Prostate gland (tissue), 2 donors: ENCODE measurements at regions not wholly inside any gene's neighbourhood (a gene's known extent, or its start where the extent isn't known, plus 50 kb on each side); places are given as distances from the start of the nearest gene placed in this dataset.
"Not testable (repeated sequence)": the region's sequence is repeated elsewhere in the genome, so short reads cannot be mapped to it uniquely, and the experiment has no call there.

Experiments
- DNase-seq: peaks from one replicate; pipeline ENCODE4 v3.0.0-alpha.2; 2019; ENCODE audit warnings: low spot score
- H3K27ac ChIP-seq, 2 donors: fragments of 200-600 bp; sonication (generic); 2 replicates each; pipeline ENCODE4 v1.5.1; 2017 to 2019
- H3K27me3 ChIP-seq: fragments of 200-600 bp; sonication (generic); replicated peaks from 2 replicates; pipeline ENCODE4 v1.5.1; 2019; ENCODE audit not compliant: insufficient read depth
- H3K36me3 ChIP-seq, 2 donors: fragments of 200-600 bp; sonication (generic); 1 replicate in 1 of 2; 2 replicates in 1 of 2; pipeline versions ENCODE4 v1.5.1 to v1.8.1; 2017 to 2019
- H3K4me1 ChIP-seq: fragments of 200-600 bp; sonication (generic); replicated peaks from 2 replicates; pipeline ENCODE4 v1.5.1; 2019
- H3K4me3 ChIP-seq, 2 donors: fragments of 200-600 bp; sonication (generic); 2 replicates each; pipeline ENCODE4 v1.5.1; 2017 to 2019
- H3K9me3 ChIP-seq: fragments of 200-600 bp; sonication (generic); 2 replicates; pipeline ENCODE4 v1.5.1; 2017
- POLR2A ChIP-seq: fragments of 450-650 bp; IDR thresholded peaks from one replicate; pipeline ENCODE4 v1.6.1; 2016; ENCODE audit warnings: antibody characterized with exemption, mild to moderate bottlenecking
- POLR2AphosphoS5 ChIP-seq: sonication (generic); formaldehyde crosslinking; IDR thresholded peaks from one replicate; pipeline ENCODE4 v1.6.1; 2017; ENCODE audit warnings: antibody characterized with exemption
- WGBS: methylation state at CpG from one replicate; pipeline ENCODE4 v1.1.5; 2018; 5-methylcytosine and 5-hydroxymethylcytosine counted together
- intact Hi-C: fragments of 100-400 bp; cut with DNase I; formaldehyde crosslinking; loops from one replicate; pipeline ENCODE4 v1.14.2; 2022
- TF ChIP-seq, protein P1 (sequence below), 4 experiments: fragments of 200-600 bp in 2 of 4; fragments of 450-650 bp in 2 of 4; sonication (generic) in 2 of 4; IDR thresholded peaks; 1 replicate in 3 of 4; 2 replicates in 1 of 4; pipeline ENCODE4 v1.5.1; 2016 to 2019; ENCODE audit warnings: antibody characterized with exemption in 4 of 4, mild to moderate bottlenecking in 2 of 4, moderate library complexity in 2 of 4

DNA sequence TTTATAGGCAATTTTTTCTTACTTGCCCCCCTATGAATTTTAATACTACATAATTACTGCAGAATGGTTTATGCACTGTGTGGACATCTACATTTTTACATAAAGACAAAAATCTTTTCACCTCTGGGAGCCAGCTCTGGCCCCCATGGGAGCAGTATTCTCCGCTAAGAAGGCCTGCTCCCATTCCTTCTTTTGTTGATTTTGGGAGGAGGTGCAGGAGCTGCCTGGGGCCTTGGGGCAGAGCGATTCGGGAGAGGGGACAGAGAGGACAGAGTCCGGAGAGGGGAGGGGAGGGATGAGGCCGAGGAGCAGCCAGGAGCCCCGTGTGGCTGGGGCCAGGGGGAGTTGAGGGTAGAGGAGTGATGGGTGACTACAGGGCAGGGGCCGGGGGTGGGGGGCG lies 452.0 kb downstream of the PREX1 start:
- intact Hi-C loops = loop anchor here (10.0 kb wide), 1 partner anchor 701 kb away; no protein-coding TSS in a partner anchor
- Histone ChIP-seq H3K36me3 (no peaks in the 10 kb centered on the region), H3K4me1 (no peaks in the 10 kb centered on the region), H3K4me3 (no peak overlapping the region), H3K27me3 (no peaks in the 10 kb centered on the region), H3K27ac (no peak overlapping the region), H3K9me3 (no peaks in the 10 kb centered on the region)
- no peak for TF ChIP-seq POLR2A
- TF ChIP-seq POLR2AphosphoS5 = no peak
- TF ChIP-seq, protein P1, sequence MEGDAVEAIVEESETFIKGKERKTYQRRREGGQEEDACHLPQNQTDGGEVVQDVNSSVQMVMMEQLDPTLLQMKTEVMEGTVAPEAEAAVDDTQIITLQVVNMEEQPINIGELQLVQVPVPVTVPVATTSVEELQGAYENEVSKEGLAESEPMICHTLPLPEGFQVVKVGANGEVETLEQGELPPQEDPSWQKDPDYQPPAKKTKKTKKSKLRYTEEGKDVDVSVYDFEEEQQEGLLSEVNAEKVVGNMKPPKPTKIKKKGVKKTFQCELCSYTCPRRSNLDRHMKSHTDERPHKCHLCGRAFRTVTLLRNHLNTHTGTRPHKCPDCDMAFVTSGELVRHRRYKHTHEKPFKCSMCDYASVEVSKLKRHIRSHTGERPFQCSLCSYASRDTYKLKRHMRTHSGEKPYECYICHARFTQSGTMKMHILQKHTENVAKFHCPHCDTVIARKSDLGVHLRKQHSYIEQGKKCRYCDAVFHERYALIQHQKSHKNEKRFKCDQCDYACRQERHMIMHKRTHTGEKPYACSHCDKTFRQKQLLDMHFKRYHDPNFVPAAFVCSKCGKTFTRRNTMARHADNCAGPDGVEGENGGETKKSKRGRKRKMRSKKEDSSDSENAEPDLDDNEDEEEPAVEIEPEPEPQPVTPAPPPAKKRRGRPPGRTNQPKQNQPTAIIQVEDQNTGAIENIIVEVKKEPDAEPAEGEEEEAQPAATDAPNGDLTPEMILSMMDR (IDR thresholded peaks at IDR 0.05) = no peak
- no peak for DNase-seq
- 72% methylated on average over 6 of the region's 8 CpGs for WGBS

DNA sequence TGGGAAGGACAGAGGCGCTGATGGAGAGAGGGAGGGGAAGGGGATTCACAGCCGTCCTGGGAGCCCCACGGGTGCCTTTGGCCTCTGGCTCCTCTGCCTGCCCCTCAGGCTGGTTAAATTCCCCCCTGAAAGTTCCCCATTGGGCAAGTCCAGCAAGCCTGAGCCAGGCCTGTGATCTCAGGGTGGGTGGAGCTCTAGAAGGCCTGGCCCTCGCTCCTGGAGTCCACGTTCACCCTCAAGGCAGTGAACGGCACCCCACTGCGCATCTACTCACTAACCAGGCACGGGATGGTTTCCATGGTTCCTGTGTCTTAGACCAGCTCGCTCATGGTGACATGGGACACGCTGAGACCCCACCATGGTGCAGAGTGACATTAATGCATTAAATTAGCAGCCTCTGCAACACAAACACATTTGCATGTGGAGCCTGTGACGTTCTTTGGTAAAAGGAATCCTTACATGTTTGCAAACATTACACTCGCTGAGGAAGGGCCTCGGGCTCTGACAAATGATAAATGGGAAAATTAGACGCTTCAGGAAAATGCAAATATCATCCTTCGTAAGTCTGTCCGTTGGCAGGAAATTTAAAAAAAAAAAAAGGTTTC lies 452.7 kb downstream of the PREX1 start:
- no peak for DNase-seq
- no peak overlapping the region for H3K27ac ChIP-seq
- 83% methylated on average over 16 of the region's 16 CpGs for WGBS
- H3K36me3 ChIP-seq = no peaks in the 10 kb centered on the region
- TF ChIP-seq POLR2A (no peak), POLR2AphosphoS5 (no peak)
- TF ChIP-seq, protein P1 (IDR thresholded peaks at IDR 0.05) = no peak
- H3K4me3 ChIP-seq = no peak overlapping the region
- no peaks in the 10 kb centered on the region for H3K4me1 ChIP-seq
- intact Hi-C loops = loop anchor here (10.0 kb wide), 1 partner anchor 700 kb away; no protein-coding TSS in a partner anchor
- H3K27me3 ChIP-seq = no peaks in the 10 kb centered on the region
- no peaks in the 10 kb centered on the region for H3K9me3 ChIP-seq

DNA sequence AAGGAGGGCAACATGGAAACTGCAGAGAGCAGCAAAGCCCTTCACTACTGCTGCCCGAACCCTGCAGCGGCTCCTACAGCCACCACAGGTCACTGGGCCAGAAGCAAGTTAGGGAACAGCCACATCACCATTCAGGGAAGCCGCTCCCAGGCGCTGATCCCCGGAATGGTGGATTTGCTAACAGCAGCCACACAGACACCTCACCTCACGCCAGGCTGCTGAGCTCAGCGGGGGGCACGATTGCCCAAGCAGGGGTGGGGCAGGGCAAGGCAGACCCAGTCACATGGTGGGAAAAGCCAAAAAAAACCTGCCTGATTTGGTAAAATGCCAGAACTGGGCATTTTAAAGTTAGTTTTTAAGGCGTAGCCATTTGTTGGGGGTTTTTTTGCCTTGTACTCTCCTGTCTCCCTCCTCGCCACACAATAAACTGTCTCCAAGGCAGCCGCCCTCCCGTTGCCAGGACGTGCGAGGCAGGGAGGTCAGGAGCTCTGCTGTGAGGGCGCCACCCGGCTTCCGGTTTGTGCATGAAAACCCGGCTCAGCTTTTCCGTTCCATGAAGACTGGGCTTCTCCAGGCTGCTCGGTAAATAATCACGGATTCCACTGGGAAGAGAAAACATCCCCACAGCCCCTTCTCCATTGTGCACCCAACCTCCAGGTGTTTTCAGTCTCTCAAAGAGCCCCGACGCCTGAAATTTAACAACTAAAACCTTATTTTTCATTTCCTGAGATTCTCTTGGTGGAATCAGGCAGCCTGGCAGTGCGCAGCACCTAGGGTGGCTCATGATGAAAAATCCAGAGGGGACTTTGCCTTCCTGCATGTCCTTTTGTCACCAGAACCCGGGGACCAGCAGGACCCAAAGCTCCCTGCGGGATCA lies 453.5 kb downstream of the PREX1 start:
- 45% methylated on average over 26 of the region's 26 CpGs for WGBS
- TF ChIP-seq, protein P1 (IDR thresholded peaks at IDR 0.05) = peak in 1 of 4 experiments; percentile 41
- not testable (repeated sequence) for H3K36me3 ChIP-seq, H3K27me3 ChIP-seq, H3K4me1 ChIP-seq, H3K27ac ChIP-seq, H3K9me3 ChIP-seq, H3K4me3 ChIP-seq
- peak; percentile 10 for DNase-seq
- intact Hi-C loops = loop anchor here (10.0 kb wide), 1 partner anchor 699 kb away; no protein-coding TSS in a partner anchor

DNA sequence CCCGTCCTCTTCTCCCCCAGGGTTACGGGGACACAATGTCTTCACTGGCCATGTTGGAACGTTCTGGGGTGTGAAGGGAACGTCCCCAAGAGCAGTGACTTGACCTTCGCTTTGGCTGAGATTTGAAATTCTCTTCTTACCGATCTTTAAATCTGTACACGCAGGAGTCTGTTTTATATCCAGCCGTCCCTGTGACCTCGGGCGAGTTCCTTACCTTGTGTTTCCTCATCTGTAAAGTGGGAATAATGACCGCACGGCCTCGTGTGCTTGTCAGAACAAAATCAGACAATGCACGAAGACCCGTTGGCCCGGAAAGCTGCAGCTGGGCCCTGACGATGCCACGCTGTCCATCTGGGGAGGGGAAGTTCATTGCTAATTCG lies 454.3 kb downstream of the PREX1 start:
- H3K9me3 ChIP-seq = no peaks in the 10 kb centered on the region
- intact Hi-C loops = loop anchor here (10.0 kb wide), 1 partner anchor 699 kb away; no protein-coding TSS in a partner anchor
- H3K27me3 ChIP-seq = no peaks in the 10 kb centered on the region
- no peaks in the 10 kb centered on the region for H3K36me3 ChIP-seq
- H3K27ac ChIP-seq = no peak overlapping the region
- no peak overlapping the region for H3K4me3 ChIP-seq
- H3K4me1 ChIP-seq = no peaks in the 10 kb centered on the region
- DNase-seq = no peak
- WGBS = 91% methylated on average over 19 of the region's 19 CpGs
- TF ChIP-seq, protein P1 (IDR thresholded peaks at IDR 0.05) = no peak
- no peak for TF ChIP-seq POLR2A
- no peak for TF ChIP-seq POLR2AphosphoS5

DNA sequence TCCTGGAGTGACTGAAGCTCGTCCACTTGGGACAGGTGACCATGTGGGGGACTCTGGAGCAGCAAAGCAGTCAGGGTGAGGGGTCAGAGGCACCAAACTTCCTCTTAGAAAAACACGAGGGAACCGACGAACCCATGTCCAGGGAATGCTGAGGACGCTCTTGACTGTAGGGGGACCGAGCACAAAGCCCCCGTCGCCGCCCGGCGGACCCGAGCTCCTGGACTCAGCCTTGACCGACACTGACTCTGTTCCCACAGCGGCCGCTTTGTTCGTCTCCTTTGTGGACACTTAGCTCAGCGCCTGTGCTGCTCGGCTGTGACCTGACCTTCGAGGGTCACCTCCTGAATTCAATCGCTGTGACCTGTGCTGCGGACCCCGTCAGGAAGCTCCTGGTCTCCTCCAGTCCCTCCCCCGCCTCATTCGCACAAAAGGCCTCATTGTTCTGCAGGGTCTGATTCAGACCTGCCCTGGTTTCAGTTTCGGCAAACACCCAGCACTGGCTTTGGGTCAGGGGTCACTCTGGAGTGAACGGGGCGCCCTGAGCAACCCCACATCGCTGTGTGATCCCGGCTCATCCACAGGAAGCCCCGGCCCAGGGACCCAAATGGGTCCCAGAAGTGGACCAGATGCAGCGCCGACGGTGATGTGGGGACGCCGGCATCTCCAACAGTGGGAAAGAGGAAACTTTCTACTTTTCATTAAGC lies 454.8 kb downstream of the PREX1 start:
- H3K4me3 ChIP-seq, DNase-seq, H3K36me3 ChIP-seq, H3K27me3 ChIP-seq, H3K27ac ChIP-seq, H3K9me3 ChIP-seq, H3K4me1 ChIP-seq: not testable (repeated sequence)
- 87% methylated on average over 28 of the region's 35 CpGs for WGBS
- intact Hi-C loops = loop anchor here (10.0 kb wide), 1 partner anchor 698 kb away; no protein-coding TSS in a partner anchor
